Stomach (tissue), 4 donors: ENCODE measurements at regions not wholly inside any gene's neighbourhood (a gene's known extent, or its start where the extent isn't known, plus 50 kb on each side); places are given as distances from the start of the nearest gene placed in this dataset.

Experiments used
- CTCF ChIP-seq, 7 experiments: fragments of 450-650 bp in 4 of 7; fragments of 200-600 bp in 3 of 7; sonication (generic) in 3 of 7; IDR thresholded peaks; one replicate each; pipeline ENCODE4 v1.5.1; 2016 to 2019; ENCODE audit warnings: antibody characterized with exemption in 7 of 7, control low read depth in 2 of 7, mild to moderate bottlenecking in 1 of 7
- POLR2AphosphoS5 ChIP-seq, 3 donors: sonication (generic); formaldehyde crosslinking; IDR thresholded peaks; one replicate each; pipeline ENCODE4 v1.6.1; 2016; ENCODE audit warnings: antibody characterized with exemption in 3 of 3

- TF ChIP-seq CTCF (IDR thresholded peaks at IDR 0.05) (no peak), POLR2AphosphoS5 (IDR thresholded peaks at IDR 0.05) (no peak)
Observed at GRCh38 chr11:28956446-28956845, 848.3 kb downstream of the METTL15 start.
